GM11168 (cell line): ENCODE measurements at regions not wholly inside any gene's neighbourhood (a gene's known extent, or its start where the extent isn't known, plus 50 kb on each side); places are given as distances from the start of the nearest gene placed in this dataset.

Experiments
- in situ Hi-C: fragments of 300-500 bp; cut with MboI; formaldehyde crosslinking; loops from one replicate; pipeline ENCODE4 v1.12.0; 2022; ENCODE audit warnings: low sequenced_read_pairs; ENCODE audit not compliant: unreplicated experiment

- in situ Hi-C loops: no loop called here
Measured at GRCh38 chr1:63152572-63152971, 169.8 kb upstream of the FOXD3 start.

- in situ Hi-C loops: no loop called here
Measured at GRCh38 chr1:63155437-63155836, 166.9 kb upstream of the FOXD3 start.

GRCh38 chr1:63157085-63157484 lies 165.3 kb upstream of the FOXD3 start:
- in situ Hi-C loops: no loop called here

GRCh38 chr1:63169057-63169456 lies 153.3 kb upstream of the FOXD3 start:
- in situ Hi-C loops: no loop called here

- in situ Hi-C loops: no loop called here
Measured at GRCh38 chr1:63173161-63173560, 149.2 kb upstream of the FOXD3 start.

GRCh38 chr1:63189677-63190076 lies 132.7 kb upstream of the FOXD3 start:
- in situ Hi-C loops: no loop called here

GRCh38 chr1:63190171-63190570 lies 132.2 kb upstream of the FOXD3 start:
- in situ Hi-C loops: no loop called here

- in situ Hi-C loops: no loop called here
Measured at GRCh38 chr1:63198871-63199394, 123.4 kb upstream of the FOXD3 start.

GRCh38 chr1:63199706-63200335 lies 122.5 kb upstream of the FOXD3 start:
- in situ Hi-C loops: no loop called here

- in situ Hi-C loops: no loop called here
Measured at GRCh38 chr1:63200676-63201075, 121.7 kb upstream of the FOXD3 start.

GRCh38 chr1:63203641-63204040 lies 118.7 kb upstream of the FOXD3 start:
- in situ Hi-C loops: no loop called here

GRCh38 chr1:63205776-63206175 lies 116.6 kb upstream of the FOXD3 start:
- in situ Hi-C loops: no loop called here

GRCh38 chr1:63214553-63214952 lies 107.8 kb upstream of the FOXD3 start:
- in situ Hi-C loops: no loop called here

GRCh38 chr1:63223426-63223825 lies 98.9 kb upstream of the FOXD3 start:
- in situ Hi-C loops: no loop called here

GRCh38 chr1:63230722-63231121 lies 91.6 kb upstream of the FOXD3 start:
- in situ Hi-C loops: no loop called here

- in situ Hi-C loops: no loop called here
Measured at GRCh38 chr1:63238721-63239120, 83.6 kb upstream of the FOXD3 start.

GRCh38 chr1:63245186-63245585 lies 77.2 kb upstream of the FOXD3 start:
- in situ Hi-C loops: no loop called here

GRCh38 chr1:63248216-63248615 lies 74.2 kb upstream of the FOXD3 start:
- in situ Hi-C loops: no loop called here

GRCh38 chr1:63255153-63255552 lies 67.2 kb upstream of the FOXD3 start:
- in situ Hi-C loops: no loop called here

GRCh38 chr1:63261736-63262458 lies 60.5 kb upstream of the FOXD3 start:
- in situ Hi-C loops: no loop called here

- in situ Hi-C loops: no loop called here
Measured at GRCh38 chr1:63262459-63262770, 60.0 kb upstream of the FOXD3 start.

- in situ Hi-C loops: no loop called here
Measured at GRCh38 chr1:63264161-63264560, 58.2 kb upstream of the FOXD3 start.
